Karpas-422 (cell line): ENCODE measurements at regions not wholly inside any gene's neighbourhood (a gene's known extent, or its start where the extent isn't known, plus 50 kb on each side); places are given as distances from the start of the nearest gene placed in this dataset.
"Not testable (repeated sequence)": the region's sequence is repeated elsewhere in the genome, so short reads cannot be mapped to it uniquely, and the experiment has no call there.

Experiments used
- DNase-seq: peaks from one replicate; pipeline ENCODE4 v3.0.0-alpha.2; 2015
- H2AFZ ChIP-seq: fragments of 200-600 bp; sonication (generic); 2 replicates; pipeline ENCODE4 v1.6.1; 2014; ENCODE audit warnings: antibody characterized with exemption, low read length, mixed read lengths
- H3K27ac ChIP-seq: fragments of 200-600 bp; sonication (generic); 2 replicates; pipeline ENCODE4 v1.5.1; 2014; ENCODE audit warnings: mild to moderate bottlenecking, low read length, moderate library complexity
- H3K27me3 ChIP-seq: fragments of 200-600 bp; sonication (generic); 2 replicates; pipeline ENCODE4 v1.6.1; 2014; ENCODE audit warnings: low read length, mixed read lengths
- H3K36me3 ChIP-seq: fragments of 200-600 bp; sonication (generic); 2 replicates; pipeline ENCODE4 v1.6.1; 2014; ENCODE audit warnings: low read length, mixed read lengths; ENCODE audit not compliant: insufficient read depth
- H3K4me1 ChIP-seq: fragments of 200-600 bp; sonication (generic); 2 replicates; pipeline ENCODE4 v1.6.1; 2014; ENCODE audit warnings: mild to moderate bottlenecking, low read length, mixed read lengths
- H3K4me2 ChIP-seq: fragments of 200-600 bp; sonication (generic); 2 replicates; pipeline ENCODE4 v1.6.1; 2014; ENCODE audit warnings: low read length, low read depth, mild to moderate bottlenecking; ENCODE audit not compliant: poor library complexity, severe bottlenecking
- H3K4me3 ChIP-seq: fragments of 200-600 bp; sonication (generic); 2 replicates; pipeline ENCODE4 v1.5.1; 2014; ENCODE audit warnings: mild to moderate bottlenecking, antibody characterized with exemption, low read length, mixed read lengths
- H3K79me2 ChIP-seq: fragments of 200-600 bp; sonication (generic); 2 replicates; pipeline ENCODE4 v1.6.1; 2014; ENCODE audit warnings: mild to moderate bottlenecking, low read length, mixed read lengths
- H3K9ac ChIP-seq: fragments of 200-600 bp; sonication (generic); 2 replicates; pipeline ENCODE4 v1.6.0; 2014; ENCODE audit warnings: low read length
- H3K9me2 ChIP-seq: fragments of 200-600 bp; sonication (generic), shearing (Covaris generic); replicated peaks from 2 replicates; pipeline ENCODE4 v1.6.0; 2014; ENCODE audit warnings: mild to moderate bottlenecking, low read length, moderate library complexity; ENCODE audit not compliant: insufficient read depth
- H3K9me3 ChIP-seq: fragments of 300-700, 200-600 bp; sonication (generic); 2 replicates; pipeline ENCODE4 v1.6.1; 2014; ENCODE audit warnings: low read length, mixed read lengths
- H4K20me1 ChIP-seq: fragments of 200-600 bp; sonication (generic); 2 replicates; pipeline ENCODE4 v1.6.1; 2014; ENCODE audit warnings: mild to moderate bottlenecking, antibody characterized with exemption, low read length, low read depth; ENCODE audit not compliant: insufficient read depth

- Histone ChIP-seq H3K36me3 (no peaks in the 10 kb centered on the region), H3K4me1 (no peaks in the 10 kb centered on the region), H4K20me1 (no peaks in the 10 kb centered on the region)
Measured at GRCh38 chr4:45292844-45293243, 566.5 kb upstream of the GNPDA2 start.

DNA sequence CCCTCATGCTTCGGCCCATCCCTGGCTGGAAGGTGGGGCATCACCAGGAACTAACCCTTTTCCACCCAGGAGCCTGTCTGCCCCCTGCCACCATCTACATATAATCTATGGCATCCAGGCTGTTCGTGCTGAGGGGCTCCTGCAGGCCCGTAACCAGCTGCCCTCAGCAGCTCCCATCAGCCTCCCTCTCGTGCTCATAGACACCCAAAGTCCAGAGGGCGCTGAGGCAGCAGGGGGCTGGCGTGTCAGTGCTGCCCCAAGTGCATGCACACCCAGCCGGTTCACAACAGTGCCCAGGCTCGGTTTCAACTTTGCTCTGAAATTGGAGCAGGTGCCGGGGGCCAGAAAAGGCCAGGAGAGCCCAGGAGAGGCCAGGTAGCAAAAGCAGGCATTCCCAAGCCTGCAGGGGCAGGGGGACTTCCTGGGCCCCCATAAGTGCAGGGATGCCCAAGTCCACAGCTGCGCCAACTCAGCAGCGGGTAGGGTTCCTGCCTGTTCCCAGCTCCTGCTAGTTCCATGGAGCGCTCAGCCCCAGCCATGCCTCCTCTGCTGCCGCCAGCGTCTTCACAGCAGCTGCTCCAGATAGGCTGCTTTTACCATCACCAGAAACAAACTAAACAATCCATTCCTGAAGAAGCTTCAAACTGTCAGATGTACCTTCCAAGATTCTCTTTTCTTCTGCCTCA, 558.2 kb upstream of the GNPDA2 start:
- no peak overlapping the region for H3K27ac ChIP-seq
- H2AFZ ChIP-seq: no peak overlapping the region
- H3K4me2 ChIP-seq: no peak overlapping the region
- no peak overlapping the region for H3K9ac ChIP-seq
- no peaks in the 10 kb centered on the region for H3K4me1 ChIP-seq
- no peaks in the 10 kb centered on the region for H4K20me1 ChIP-seq
- no peak overlapping the region for H3K4me3 ChIP-seq
- H3K36me3 ChIP-seq: no peaks in the 10 kb centered on the region
- no peaks in the 10 kb centered on the region for H3K9me2 ChIP-seq
- no peak for DNase-seq
- no peaks in the 10 kb centered on the region for H3K79me2 ChIP-seq
- peaks cover 3% of the 10 kb centered on the region for H3K9me3 ChIP-seq
- H3K27me3 ChIP-seq: no peaks in the 10 kb centered on the region

More at GRCh38 chr4:45292844-45293243, 566.5 kb upstream of the GNPDA2 start:
- Histone ChIP-seq H3K4me3 (no peak overlapping the region), H3K9me2 (no peaks in the 10 kb centered on the region), H3K79me2 (no peaks in the 10 kb centered on the region), H2AFZ (no peak overlapping the region), H3K27me3 (no peaks in the 10 kb centered on the region), H3K4me2 (no peak overlapping the region), H3K27ac (no peak overlapping the region), H3K9ac (no peak overlapping the region), H3K9me3 (peaks cover 33% of the 10 kb centered on the region)
- DNase-seq: no peak

DNA sequence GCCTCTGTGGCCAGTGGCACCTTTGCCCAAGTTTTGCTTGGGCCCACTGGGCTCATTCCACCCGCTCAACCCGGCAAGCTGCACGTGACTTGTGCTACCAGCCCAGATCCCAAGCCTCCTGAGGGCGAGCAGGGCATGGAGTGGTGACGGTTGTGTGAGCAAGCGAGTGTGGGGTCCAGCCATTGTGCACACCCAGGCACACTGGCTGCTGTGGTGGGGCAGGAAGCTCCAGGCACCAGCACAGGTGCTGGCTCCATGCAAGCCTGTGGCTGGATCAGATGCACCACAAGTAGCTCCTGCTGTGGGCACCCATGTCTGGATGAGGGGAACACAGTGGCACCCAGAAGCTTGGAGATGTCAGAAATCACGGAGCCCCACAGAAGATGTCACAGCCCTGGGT, 557.0 kb upstream of the GNPDA2 start:
- H3K27me3 ChIP-seq: no peaks in the 10 kb centered on the region
- no peak overlapping the region for H2AFZ ChIP-seq
- H3K36me3 ChIP-seq: no peaks in the 10 kb centered on the region
- no peak overlapping the region for H3K27ac ChIP-seq
- H4K20me1 ChIP-seq: no peaks in the 10 kb centered on the region
- H3K79me2 ChIP-seq: no peaks in the 10 kb centered on the region
- DNase-seq: no peak
- H3K9me3 ChIP-seq: peaks cover 3% of the 10 kb centered on the region
- H3K4me2 ChIP-seq: no peak overlapping the region
- no peak overlapping the region for H3K9ac ChIP-seq
- H3K4me3 ChIP-seq: no peak overlapping the region
- no peaks in the 10 kb centered on the region for H3K9me2 ChIP-seq
- H3K4me1 ChIP-seq: no peaks in the 10 kb centered on the region

GRCh38 chr4:45280121-45280520, 553.8 kb upstream of the GNPDA2 start:
- Histone ChIP-seq H3K4me1 (no peaks in the 10 kb centered on the region), H3K9me2 (no peaks in the 10 kb centered on the region), H3K4me3 (no peak overlapping the region), H3K9me3 (peaks cover 8% of the 10 kb centered on the region), H3K79me2 (no peaks in the 10 kb centered on the region), H4K20me1 (no peaks in the 10 kb centered on the region), H2AFZ (no peak overlapping the region), H3K27ac (no peak overlapping the region), H3K4me2 (no peak overlapping the region), H3K27me3 (no peaks in the 10 kb centered on the region), H3K36me3 (no peaks in the 10 kb centered on the region), H3K9ac (no peak overlapping the region)
- no peak for DNase-seq

- H3K4me2 ChIP-seq: no peak overlapping the region
- H3K27ac ChIP-seq: no peak overlapping the region
- H2AFZ ChIP-seq: no peak overlapping the region
- no peak overlapping the region for H3K4me3 ChIP-seq
- H3K9ac ChIP-seq: no peak overlapping the region
- H3K36me3 ChIP-seq: no peaks in the 10 kb centered on the region
- peaks cover 5% of the 10 kb centered on the region; the same call in 1 of the 2 replicates for H3K9me3 ChIP-seq
- no peaks in the 10 kb centered on the region for H3K27me3 ChIP-seq
- no peaks in the 10 kb centered on the region for H4K20me1 ChIP-seq
- no peaks in the 10 kb centered on the region for H3K9me2 ChIP-seq
- DNase-seq: no peak
- no peaks in the 10 kb centered on the region for H3K4me1 ChIP-seq
- H3K79me2 ChIP-seq: no peaks in the 10 kb centered on the region
Measured at GRCh38 chr4:45275862-45276261, 549.5 kb upstream of the GNPDA2 start.

DNA sequence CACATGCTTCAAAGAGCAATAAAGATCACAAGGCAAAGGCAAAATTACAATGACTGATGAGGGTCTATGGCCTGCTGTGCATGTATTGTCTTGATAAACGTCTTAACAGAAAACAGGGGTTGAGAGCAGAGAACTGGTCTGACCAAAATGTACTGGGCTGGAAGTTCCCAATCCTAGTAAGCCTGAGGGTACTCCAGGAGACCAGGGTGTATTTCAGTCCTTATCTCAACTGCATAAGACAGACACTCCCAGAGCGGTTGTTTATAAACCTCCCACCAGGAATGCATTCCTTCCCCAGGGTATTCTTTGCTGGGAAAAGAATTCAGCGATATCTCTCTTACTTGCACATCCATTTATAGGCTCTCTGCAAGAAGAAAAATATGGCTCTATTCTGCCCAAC, 521.8 kb upstream of the GNPDA2 start:
- not testable (repeated sequence) for H3K79me2 ChIP-seq, H3K9ac ChIP-seq, H3K4me1 ChIP-seq, DNase-seq, H3K27ac ChIP-seq, H3K36me3 ChIP-seq, H4K20me1 ChIP-seq, H3K4me2 ChIP-seq, H3K9me2 ChIP-seq, H3K27me3 ChIP-seq, H3K4me3 ChIP-seq, H2AFZ ChIP-seq
- H3K9me3 ChIP-seq: peaks cover 19% of the 10 kb centered on the region

DNA sequence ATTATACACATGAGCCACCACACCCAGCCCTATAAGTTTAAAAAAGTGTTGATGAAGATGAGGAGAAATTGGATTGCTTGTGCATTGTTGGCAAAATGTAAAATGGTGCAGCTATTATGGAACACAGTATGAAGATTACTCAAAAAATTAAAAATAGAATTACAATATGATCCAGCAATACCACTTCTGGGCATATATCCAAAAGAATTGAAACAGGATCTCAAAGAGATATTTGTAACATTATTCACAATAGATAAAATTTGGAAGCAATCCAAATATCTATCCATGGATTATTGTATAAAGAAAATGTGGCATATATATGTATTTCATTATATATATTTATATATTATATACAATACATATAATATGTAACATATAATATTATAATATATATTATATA, 515.6 kb upstream of the GNPDA2 start:
- H3K9me3 ChIP-seq: peaks cover 32% of the 10 kb centered on the region
- H2AFZ ChIP-seq: no peak overlapping the region
- no peaks in the 10 kb centered on the region for H3K9me2 ChIP-seq
- H3K4me1 ChIP-seq: no peaks in the 10 kb centered on the region
- no peaks in the 10 kb centered on the region for H4K20me1 ChIP-seq
- H3K27me3 ChIP-seq: no peaks in the 10 kb centered on the region
- H3K4me3 ChIP-seq: no peak overlapping the region
- H3K4me2 ChIP-seq: no peak overlapping the region
- H3K36me3 ChIP-seq: no peaks in the 10 kb centered on the region
- no peak overlapping the region for H3K27ac ChIP-seq
- no peaks in the 10 kb centered on the region for H3K79me2 ChIP-seq
- no peak overlapping the region for H3K9ac ChIP-seq
- DNase-seq: no peak

GRCh38 chr4:45229206-45229605, 502.9 kb upstream of the GNPDA2 start:
- no peak overlapping the region for H3K4me3 ChIP-seq
- no peak overlapping the region for H3K27ac ChIP-seq
- no peaks in the 10 kb centered on the region for H3K4me1 ChIP-seq
- no peak for DNase-seq
- H3K9ac ChIP-seq: no peak overlapping the region
- no peaks in the 10 kb centered on the region for H3K79me2 ChIP-seq
- no peaks in the 10 kb centered on the region for H3K9me2 ChIP-seq
- no peaks in the 10 kb centered on the region for H3K36me3 ChIP-seq
- no peaks in the 10 kb centered on the region for H3K27me3 ChIP-seq
- H3K4me2 ChIP-seq: no peak overlapping the region
- no peaks in the 10 kb centered on the region for H4K20me1 ChIP-seq
- peaks cover 5% of the 10 kb centered on the region for H3K9me3 ChIP-seq
- H2AFZ ChIP-seq: no peak overlapping the region
